Neural progenitor cell (in vitro differentiated cells): ENCODE measurements at regions not wholly inside any gene's neighbourhood (a gene's known extent, or its start where the extent isn't known, plus 50 kb on each side); places are given as distances from the start of the nearest gene placed in this dataset.
A peak's percentile ranks its signal among the peaks of the same experiment; 100 is the strongest.

Experiments used
- DNase-seq: peaks from one replicate; pipeline ENCODE4 v3.0.0-alpha.2; 2016; ENCODE audit warnings: low spot score
- H2AFZ ChIP-seq: fragments of 200-600 bp; sonication (generic); replicated peaks from 2 replicates; pipeline ENCODE4 v1.6.1; 2016; ENCODE audit warnings: antibody characterized with exemption
- H3F3A ChIP-seq: fragments of 200-600 bp; sonication (generic); 2 replicates; pipeline ENCODE4 v1.6.1; 2016; ENCODE audit warnings: antibody characterized with exemption, low read depth
- H3K27ac ChIP-seq: fragments of 200-600 bp; sonication (generic); 2 replicates; pipeline ENCODE4 v1.5.1; 2016; ENCODE audit warnings: mild to moderate bottlenecking
- H3K27me3 ChIP-seq: fragments of 200-600 bp; sonication (generic); 2 replicates; pipeline ENCODE4 v1.6.1; 2016; ENCODE audit warnings: mild to moderate bottlenecking, moderate library complexity
- H3K36me3 ChIP-seq: fragments of 200-600 bp; sonication (generic); 2 replicates; pipeline ENCODE4 v1.5.1; 2016
- H3K4me1 ChIP-seq: fragments of 200-600 bp; sonication (generic); 2 replicates; pipeline ENCODE4 v1.6.1; 2016; ENCODE audit warnings: mixed run types
- H3K4me2 ChIP-seq: fragments of 200-600 bp; sonication (generic); 2 replicates; pipeline ENCODE4 v1.6.1; 2016
- H3K4me3 ChIP-seq: fragments of 200-600 bp; sonication (generic); 2 replicates; pipeline ENCODE4 v1.5.1; 2016
- H3K79me2 ChIP-seq: fragments of 200-600 bp; sonication (generic); 2 replicates; pipeline ENCODE4 v1.6.1; 2016; ENCODE audit warnings: low read depth
- H3K9ac ChIP-seq: fragments of 200-600 bp; sonication (generic); 2 replicates; pipeline ENCODE4 v1.6.1; 2016
- H3K9me3 ChIP-seq: fragments of 200-600 bp; sonication (generic); 2 replicates; pipeline ENCODE4 v1.5.1; 2016; ENCODE audit warnings: low read depth
- H4K20me1 ChIP-seq: fragments of 200-600 bp; sonication (generic); 2 replicates; pipeline ENCODE4 v1.6.1; 2016; ENCODE audit warnings: low read depth
- H3K27ac Mint-ChIP-seq: 3 replicates; pipeline ENCODE4 v1.8.0; 2021; ENCODE audit warnings: mixed read lengths
- H3K27me3 Mint-ChIP-seq: 2 replicates; pipeline ENCODE4 v1.8.0; 2022; ENCODE audit warnings: low read depth, mild to moderate bottlenecking, inconsistent platforms, moderate library complexity, mixed read lengths; ENCODE audit not compliant: insufficient read depth
- H3K36me3 Mint-ChIP-seq: 3 replicates; pipeline ENCODE4 v1.8.0; 2021; ENCODE audit warnings: mixed read lengths
- H3K4me1 Mint-ChIP-seq: 3 replicates; pipeline ENCODE4 v1.8.0; 2021; ENCODE audit warnings: mixed read lengths
- H3K4me3 Mint-ChIP-seq: 3 replicates; pipeline ENCODE4 v1.8.0; 2021; ENCODE audit warnings: mild to moderate bottlenecking, moderate library complexity, mixed read lengths
- H3K9me3 Mint-ChIP-seq: 3 replicates; pipeline ENCODE4 v1.8.0; 2020; ENCODE audit warnings: mixed read lengths
- CTCF ChIP-seq: fragments of 200-600 bp; sonication (generic); IDR thresholded peaks from 2 replicates; pipeline ENCODE4 v1.5.1; 2017; ENCODE audit warnings: antibody characterized with exemption, mild to moderate bottlenecking
- EZH2 ChIP-seq: fragments of 200-600 bp; sonication (generic); IDR thresholded peaks from 2 replicates; pipeline ENCODE4 v1.6.1; 2017; ENCODE audit warnings: antibody characterized with exemption, mild to moderate bottlenecking, moderate library complexity
- EZH2phosphoT487 ChIP-seq: fragments of 200-600 bp; sonication (generic); IDR thresholded peaks from 2 replicates; pipeline ENCODE4 v1.6.1; 2017; ENCODE audit warnings: antibody characterized with exemption

GRCh38 chr6:19032591-19033295, 645.6 kb downstream of the RNF144B start:
- H3K4me3 Mint-ChIP-seq = peak overlapping the region; percentile 15

GRCh38 chr6:19033683-19034082, 646.5 kb downstream of the RNF144B start:
- no peak for DNase-seq
- Histone ChIP-seq H3K27me3 (no peaks in the 10 kb centered on the region), H3K9ac (no peak overlapping the region), H3K4me2 (no peak overlapping the region), H2AFZ (no peak overlapping the region), H3K79me2 (no peaks in the 10 kb centered on the region), H3K4me3 (no peak overlapping the region), H3K36me3 (no peaks in the 10 kb centered on the region), H3K9me3 (no peaks in the 10 kb centered on the region), H4K20me1 (no peaks in the 10 kb centered on the region), H3K27ac (no peak overlapping the region), H3F3A (peaks cover 5% of the 10 kb centered on the region), H3K4me1 (peaks cover 25% of the 10 kb centered on the region)
- H3K4me1 Mint-ChIP-seq = peaks cover 42% of the 10 kb centered on the region
- peaks cover 8% of the 10 kb centered on the region for H3K27me3 Mint-ChIP-seq
- H3K4me3 Mint-ChIP-seq = no peak overlapping the region
- peaks cover 21% of the 10 kb centered on the region for H3K9me3 Mint-ChIP-seq
- H3K27ac Mint-ChIP-seq = peak overlapping the region; percentile 43
- TF ChIP-seq EZH2 = no peak
- no peak for TF ChIP-seq CTCF
- TF ChIP-seq EZH2phosphoT487 = no peak
- H3K36me3 Mint-ChIP-seq = peaks cover 6% of the 10 kb centered on the region

More at GRCh38 chr6:19032591-19033295, 645.6 kb downstream of the RNF144B start:
- H4K20me1 ChIP-seq = no peaks in the 10 kb centered on the region
- H2AFZ ChIP-seq = no peak overlapping the region
- peak overlapping the region; percentile 43 for H3K27ac Mint-ChIP-seq
- H3K27ac ChIP-seq = no peak overlapping the region
- peaks cover 25% of the 10 kb centered on the region for H3K4me1 ChIP-seq
- H3K4me1 Mint-ChIP-seq = peaks cover 43% of the 10 kb centered on the region
- H3K4me3 ChIP-seq = no peak overlapping the region
- peaks cover 8% of the 10 kb centered on the region for H3K27me3 Mint-ChIP-seq
- H3K36me3 Mint-ChIP-seq = peaks cover 7% of the 10 kb centered on the region
- TF ChIP-seq EZH2phosphoT487 (no peak), EZH2 (no peak), CTCF (no peak)
- H3K4me2 ChIP-seq = no peak overlapping the region
- peaks cover 5% of the 10 kb centered on the region for H3F3A ChIP-seq
- H3K9ac ChIP-seq = no peak overlapping the region
- peaks cover 13% of the 10 kb centered on the region for H3K9me3 Mint-ChIP-seq
- no peaks in the 10 kb centered on the region for H3K79me2 ChIP-seq
- H3K27me3 ChIP-seq = no peaks in the 10 kb centered on the region
- DNase-seq = no peak
- H3K36me3 ChIP-seq = no peaks in the 10 kb centered on the region
- H3K9me3 ChIP-seq = no peaks in the 10 kb centered on the region

DNA sequence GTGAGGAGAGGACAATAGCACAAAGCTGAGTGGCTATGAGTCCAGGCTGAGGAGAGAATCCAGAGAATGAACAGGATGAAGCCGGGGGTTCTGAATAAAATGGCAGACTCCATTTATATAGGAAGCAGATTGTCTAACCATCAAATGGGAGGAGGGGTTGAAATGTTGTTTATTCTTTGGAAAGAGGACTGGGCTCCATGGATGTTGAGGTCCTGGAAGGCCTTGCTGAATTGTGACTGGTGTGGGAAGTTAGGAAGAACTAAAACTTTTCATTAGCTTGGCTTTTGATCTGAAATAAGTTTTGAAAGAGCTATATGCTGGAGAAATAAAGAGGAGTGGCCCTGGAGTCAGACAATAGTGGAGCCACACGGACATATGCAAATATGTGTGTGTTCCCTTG, 647.8 kb downstream of the RNF144B start:
- Histone ChIP-seq H3K36me3 (no peaks in the 10 kb centered on the region), H4K20me1 (no peaks in the 10 kb centered on the region), H3F3A (peaks cover 5% of the 10 kb centered on the region), H3K4me1 (peaks cover 25% of the 10 kb centered on the region), H3K27ac (no peak overlapping the region), H3K79me2 (no peaks in the 10 kb centered on the region), H3K27me3 (no peaks in the 10 kb centered on the region), H3K9ac (no peak overlapping the region), H3K4me2 (no peak overlapping the region), H2AFZ (peak overlapping the region; percentile 32), H3K4me3 (no peak overlapping the region), H3K9me3 (no peaks in the 10 kb centered on the region)
- TF ChIP-seq CTCF = no peak
- no peak for TF ChIP-seq EZH2phosphoT487
- no peak for TF ChIP-seq EZH2
- peaks cover 6% of the 10 kb centered on the region for H3K36me3 Mint-ChIP-seq
- peaks cover 41% of the 10 kb centered on the region for H3K4me1 Mint-ChIP-seq
- H3K27ac Mint-ChIP-seq = no peak overlapping the region
- no peak for DNase-seq
- H3K9me3 Mint-ChIP-seq = peaks cover 23% of the 10 kb centered on the region
- no peak overlapping the region for H3K4me3 Mint-ChIP-seq
- H3K27me3 Mint-ChIP-seq = peaks cover 6% of the 10 kb centered on the region
